Gastroesophageal sphincter (tissue), 3 donors: ENCODE measurements at regions not wholly inside any gene's neighbourhood (a gene's known extent, or its start where the extent isn't known, plus 50 kb on each side); places are given as distances from the start of the nearest gene placed in this dataset.

Experiments
- CTCF ChIP-seq, 4 experiments: fragments of 200-600 bp in 2 of 4; fragments of 450-650 bp in 2 of 4; sonication (generic) in 1 of 4; IDR thresholded peaks; one replicate each; pipeline ENCODE4 v1.5.1; 2017 to 2019; ENCODE audit warnings: antibody characterized with exemption in 4 of 4, mild to moderate bottlenecking in 2 of 4, moderate library complexity in 2 of 4
- POLR2A ChIP-seq, 2 donors: fragments of 450-650 bp; IDR thresholded peaks; one replicate each; pipeline ENCODE4 v1.6.1; 2017; ENCODE audit warnings: antibody characterized with exemption in 2 of 2, mild to moderate bottlenecking in 2 of 2, moderate library complexity in 1 of 2
- POLR2AphosphoS5 ChIP-seq: sonication (generic); formaldehyde crosslinking; IDR thresholded peaks from one replicate; pipeline ENCODE4 v1.6.1; 2017; ENCODE audit warnings: antibody characterized with exemption

- TF ChIP-seq CTCF (IDR thresholded peaks at IDR 0.05) (no peak), POLR2A (IDR thresholded peaks at IDR 0.05) (no peak), POLR2AphosphoS5 (no peak)
Measured at GRCh38 chr5:25009063-25009462, 364.3 kb upstream of the CDH10 start.
